Neural cell (in vitro differentiated cells): ENCODE measurements at regions not wholly inside any gene's neighbourhood (a gene's known extent, or its start where the extent isn't known, plus 50 kb on each side); places are given as distances from the start of the nearest gene placed in this dataset.

Experiments used
- CTCF ChIP-seq: fragments of 450-650 bp; IDR thresholded peaks from 2 replicates; pipeline ENCODE4 v1.5.1; 2014; ENCODE audit warnings: antibody characterized with exemption, mild to moderate bottlenecking, moderate library complexity; ENCODE audit not compliant: poor library complexity, severe bottlenecking
- POLR2AphosphoS5 ChIP-seq: IDR thresholded peaks from 2 replicates; pipeline ENCODE4 v1.6.1; 2012
- RAD21 ChIP-seq: fragments of 450-650 bp; conservative IDR thresholded peaks from 2 replicates; pipeline ENCODE4 v1.6.1; 2014; ENCODE audit warnings: antibody characterized with exemption, mild to moderate bottlenecking, moderate library complexity

- TF ChIP-seq POLR2AphosphoS5 (no peak), RAD21 (no peak), CTCF (no peak)
Measured at GRCh38 chr12:19938491-19938890, 429.8 kb upstream of the PDE3A start.
